Medulla oblongata (tissue), 1 donor: ENCODE measurements at regions not wholly inside any gene's neighbourhood (a gene's known extent, or its start where the extent isn't known, plus 50 kb on each side); places are given as distances from the start of the nearest gene placed in this dataset.

Experiments
- DNase-seq: peaks from one replicate; pipeline ENCODE4 v3.0.0-alpha.2; 2015; ENCODE audit errors: extremely low spot score

DNA sequence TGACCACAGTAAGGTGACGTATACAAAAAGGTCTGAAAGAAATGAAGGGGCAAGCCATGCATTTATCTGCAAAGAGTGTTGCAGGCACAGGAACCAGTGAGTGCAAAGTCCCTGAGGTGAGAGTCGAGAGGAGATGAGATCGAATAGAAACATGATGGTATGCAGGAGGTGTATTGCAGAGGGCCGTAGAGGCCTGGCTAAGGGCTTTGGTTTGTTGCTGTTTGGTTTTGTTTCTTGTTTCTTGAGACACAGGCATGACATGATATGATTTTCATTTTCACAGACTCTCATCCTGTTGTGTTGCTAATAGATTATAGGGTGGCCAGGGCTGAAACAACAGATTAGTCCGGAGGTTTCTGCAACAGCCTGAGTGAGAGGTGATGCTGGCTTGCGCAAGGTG, 80.4 kb downstream of the HSPH1 start:
- no peak for DNase-seq

DNA sequence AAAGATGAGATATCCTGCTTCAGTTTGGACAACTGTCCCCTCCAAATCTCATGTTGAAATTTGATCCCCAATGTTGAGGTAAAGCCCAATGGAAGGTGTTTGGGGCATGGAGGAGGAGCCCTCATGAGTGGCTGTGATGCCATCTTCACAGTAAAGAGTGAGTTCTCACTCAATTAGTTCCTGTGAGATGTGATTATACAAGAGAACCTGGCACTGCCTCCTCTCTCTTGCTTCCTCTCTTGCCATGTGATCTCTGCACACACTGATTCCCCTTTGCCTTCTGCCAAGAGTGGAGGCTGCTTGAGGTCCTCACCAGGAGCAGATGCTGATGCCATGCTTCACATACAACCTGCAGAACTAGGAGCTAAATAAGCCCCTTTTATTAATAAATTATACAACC, 86.9 kb downstream of the HSPH1 start:
- no peak for DNase-seq

DNA sequence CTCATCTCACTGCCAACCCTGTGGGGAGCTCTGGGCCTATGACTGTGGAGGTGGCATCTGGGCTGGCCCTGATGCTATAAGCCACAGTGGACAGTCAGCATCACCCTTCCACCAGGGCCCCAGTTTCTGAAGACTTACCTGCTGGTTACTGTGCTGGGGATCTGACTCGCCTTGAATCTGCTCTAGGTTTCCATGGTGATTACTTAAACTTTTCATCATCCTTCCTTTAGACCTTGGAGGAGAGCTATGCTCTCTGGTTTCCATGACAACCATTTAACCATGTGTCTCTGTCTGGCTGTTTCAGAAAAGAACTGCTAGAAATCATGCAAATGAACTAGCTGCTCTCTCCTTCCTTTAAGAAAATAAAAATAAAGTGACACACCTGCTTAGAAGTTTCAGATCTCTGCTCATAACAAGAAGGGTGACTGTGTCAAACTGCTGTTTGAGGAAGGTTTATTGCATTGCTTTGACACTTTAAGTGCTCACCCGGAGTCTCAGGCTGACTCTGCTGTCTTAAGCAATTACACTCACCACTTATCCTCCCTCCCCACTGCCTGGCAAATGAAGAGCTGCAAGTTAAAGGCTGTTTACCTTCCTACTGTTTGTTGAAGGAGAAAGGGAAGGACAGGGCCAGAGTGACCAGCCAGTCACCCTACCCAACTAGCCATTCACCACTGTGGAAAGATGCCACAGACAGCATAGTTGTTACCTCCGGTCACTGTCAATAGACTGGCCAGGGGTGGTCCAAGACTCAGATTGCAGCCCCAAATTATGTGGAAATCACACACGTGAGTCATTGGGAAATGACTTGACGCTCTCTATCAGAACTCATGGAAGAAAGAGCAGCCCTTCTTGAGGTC, 87.6 kb downstream of the HSPH1 start:
- no peak for DNase-seq

DNA sequence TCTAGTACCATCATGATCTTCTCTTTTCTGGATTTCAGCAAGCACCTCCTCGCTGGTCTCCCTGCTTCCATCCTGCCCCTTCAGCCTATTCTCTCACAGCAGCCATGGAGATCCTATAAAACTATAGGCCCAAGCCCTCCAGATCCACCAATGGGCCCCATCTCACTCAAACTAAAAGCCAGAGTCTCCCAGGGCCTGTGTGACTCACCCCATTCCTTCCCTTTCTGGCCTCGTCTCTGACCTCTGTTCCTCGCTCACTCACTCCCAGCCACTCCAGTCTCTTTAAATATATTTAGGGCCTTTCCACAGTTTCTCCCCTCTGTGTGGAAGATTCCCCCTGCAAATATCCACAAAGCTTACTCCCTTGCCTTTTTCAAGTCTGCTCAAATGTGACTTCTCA, 89.7 kb downstream of the HSPH1 start:
- no peak for DNase-seq

DNA sequence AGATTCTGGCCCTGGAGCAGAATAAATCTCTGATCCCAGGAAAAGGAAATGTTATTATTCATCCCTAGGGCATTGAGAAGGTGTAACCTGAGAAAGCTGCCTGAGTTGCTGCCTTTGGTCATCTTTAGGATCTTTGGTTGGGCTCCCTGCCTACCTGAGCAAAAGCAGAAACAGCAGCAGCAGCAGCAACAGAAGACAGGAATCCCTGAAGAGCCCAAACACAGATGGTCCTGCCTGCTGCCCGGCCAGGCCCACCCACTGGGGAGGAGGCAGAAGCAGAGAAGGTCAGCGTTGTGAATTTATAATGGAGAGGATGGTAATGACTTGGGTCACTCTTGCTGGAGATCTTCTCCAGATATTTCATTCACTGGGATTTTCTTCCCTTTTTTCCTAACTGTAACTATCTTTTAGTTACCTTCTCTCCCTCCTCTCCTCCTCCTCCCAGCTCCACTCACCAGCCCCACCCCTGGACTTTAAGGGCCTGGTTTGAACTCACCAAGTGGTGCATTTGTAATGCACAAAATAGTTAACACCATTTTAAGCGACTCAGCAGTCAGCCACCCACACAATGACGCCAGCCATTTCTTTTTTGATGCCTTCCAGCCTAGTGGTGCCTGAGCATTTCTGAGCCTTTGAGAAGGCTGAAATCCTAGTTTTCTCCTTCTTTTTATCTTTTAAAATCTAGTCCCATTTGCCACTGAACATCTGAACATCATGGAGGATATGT, 91.7 kb downstream of the HSPH1 start:
- DNase-seq = no peak

DNA sequence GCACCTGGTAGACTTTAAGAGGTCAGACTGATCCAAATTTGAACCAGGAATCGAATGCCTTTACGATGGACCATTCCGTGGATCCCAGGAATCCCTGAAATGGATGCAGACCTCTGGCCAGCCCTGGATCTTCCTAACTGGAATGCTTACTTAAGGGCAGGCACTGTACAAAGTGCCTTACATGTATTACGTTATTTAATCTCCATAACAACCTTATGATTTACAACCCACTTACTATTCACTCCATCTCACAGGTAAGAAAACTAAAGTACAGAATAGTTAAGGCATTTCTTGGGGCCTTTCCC, 93.6 kb downstream of the HSPH1 start:
- DNase-seq = no peak

DNA sequence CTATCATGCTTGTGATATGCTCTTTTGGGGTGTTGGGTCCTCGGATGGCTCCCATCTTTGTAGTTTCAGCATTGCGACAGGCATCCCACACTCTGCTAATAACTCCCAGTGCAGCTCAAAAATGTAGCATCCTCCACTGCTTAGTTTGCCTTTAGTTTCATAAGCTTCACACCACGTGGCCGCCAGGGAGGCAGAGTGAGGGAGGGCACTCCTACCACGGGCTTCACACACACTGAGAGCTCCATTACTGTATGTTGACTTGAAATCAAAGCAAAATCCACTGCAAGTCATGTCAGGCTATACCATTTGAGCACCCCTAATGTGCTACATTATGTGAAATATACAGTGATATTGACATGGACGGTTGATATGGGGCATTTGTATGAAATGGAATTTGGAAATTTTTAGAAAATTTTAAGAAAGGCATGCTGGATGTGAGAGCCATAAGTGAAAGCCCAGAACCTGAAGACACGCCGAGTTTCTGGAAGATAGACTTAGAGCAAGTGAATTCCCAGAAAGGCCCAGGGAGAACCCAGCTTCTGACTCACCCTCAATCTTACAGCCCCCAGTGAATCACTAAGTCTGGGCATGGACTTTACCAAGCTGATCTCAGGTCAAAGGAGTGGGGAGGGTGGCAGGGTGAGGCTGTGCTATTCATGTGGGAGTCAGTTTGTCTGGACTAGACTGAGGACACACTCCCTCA, 94.1 kb downstream of the HSPH1 start:
- no peak for DNase-seq

DNA sequence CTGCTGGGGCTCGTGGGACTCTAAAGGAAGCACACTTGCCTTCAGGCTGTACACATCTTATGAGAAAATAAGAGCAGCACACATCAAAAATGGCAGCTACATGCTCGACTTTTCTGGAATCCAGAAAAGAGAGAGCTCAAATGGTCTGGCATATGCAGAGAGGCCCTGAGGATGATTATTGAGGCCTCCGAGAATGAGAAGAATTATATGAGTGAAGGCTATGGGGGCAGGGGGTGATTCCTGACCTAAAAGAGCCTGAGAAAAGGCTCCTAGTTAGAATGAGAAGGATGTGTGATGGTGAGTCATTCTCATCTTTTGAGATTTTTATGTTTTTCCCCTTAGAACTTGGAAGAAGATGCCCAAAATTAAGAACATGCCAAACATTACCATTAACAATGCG, 97.1 kb downstream of the HSPH1 start:
- DNase-seq = no peak

DNA sequence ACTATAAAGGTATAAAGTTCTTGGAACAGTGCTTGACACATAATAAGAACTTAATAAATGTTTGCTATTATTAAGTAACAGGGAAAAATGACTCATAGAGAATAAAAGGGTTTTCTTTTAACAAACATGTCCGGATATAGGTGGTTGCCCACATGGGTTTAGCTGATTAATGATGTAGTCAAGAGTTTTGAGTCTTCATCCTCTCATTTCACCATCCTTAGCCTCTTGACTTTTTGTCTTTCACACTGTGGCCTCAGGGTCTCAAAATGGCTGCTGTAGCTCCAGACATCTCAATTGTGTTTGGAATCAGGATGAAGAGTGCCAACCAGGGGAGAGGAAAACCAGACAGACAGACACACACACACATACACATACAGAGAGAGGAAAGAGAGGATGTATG, 97.9 kb downstream of the HSPH1 start:
- DNase-seq = no peak

DNA sequence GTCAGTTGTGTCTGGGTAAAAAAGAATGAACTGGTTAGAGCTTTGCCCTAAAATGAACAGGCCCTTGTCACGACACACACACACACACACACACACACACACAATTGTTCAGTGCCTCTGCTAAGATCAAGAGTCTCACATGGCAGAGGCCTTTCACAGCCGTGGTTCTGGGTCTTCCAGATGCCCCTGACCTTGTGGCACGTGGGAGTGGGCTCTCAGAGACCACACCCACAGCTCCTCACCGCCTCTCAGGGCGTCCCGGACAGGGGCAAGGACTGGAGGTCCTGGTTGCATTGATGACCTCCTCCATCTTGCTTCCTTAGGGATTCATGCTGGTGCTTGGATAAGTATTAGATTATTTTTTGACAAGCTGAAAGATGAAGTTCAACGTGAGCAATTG, 101.0 kb downstream of the HSPH1 start:
- no peak for DNase-seq

DNA sequence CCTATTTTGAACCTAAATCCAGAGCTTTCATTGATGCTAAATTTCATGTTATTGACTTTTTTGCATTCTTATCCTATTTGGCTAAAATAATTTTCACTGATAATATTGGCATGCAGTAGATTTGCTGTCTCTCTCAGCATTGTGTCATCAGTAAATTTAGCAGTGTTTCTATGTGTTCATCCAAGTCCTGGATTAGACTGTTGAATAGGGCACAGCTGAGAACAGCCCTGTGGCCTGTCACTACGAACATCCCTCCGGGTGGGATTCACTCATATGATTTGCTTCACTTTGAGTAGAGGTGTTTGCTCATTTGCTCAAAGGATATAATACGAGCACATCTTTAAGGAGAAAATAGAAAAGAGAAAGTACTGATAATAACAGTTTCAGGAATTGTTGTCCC, 101.5 kb downstream of the HSPH1 start:
- no peak for DNase-seq

DNA sequence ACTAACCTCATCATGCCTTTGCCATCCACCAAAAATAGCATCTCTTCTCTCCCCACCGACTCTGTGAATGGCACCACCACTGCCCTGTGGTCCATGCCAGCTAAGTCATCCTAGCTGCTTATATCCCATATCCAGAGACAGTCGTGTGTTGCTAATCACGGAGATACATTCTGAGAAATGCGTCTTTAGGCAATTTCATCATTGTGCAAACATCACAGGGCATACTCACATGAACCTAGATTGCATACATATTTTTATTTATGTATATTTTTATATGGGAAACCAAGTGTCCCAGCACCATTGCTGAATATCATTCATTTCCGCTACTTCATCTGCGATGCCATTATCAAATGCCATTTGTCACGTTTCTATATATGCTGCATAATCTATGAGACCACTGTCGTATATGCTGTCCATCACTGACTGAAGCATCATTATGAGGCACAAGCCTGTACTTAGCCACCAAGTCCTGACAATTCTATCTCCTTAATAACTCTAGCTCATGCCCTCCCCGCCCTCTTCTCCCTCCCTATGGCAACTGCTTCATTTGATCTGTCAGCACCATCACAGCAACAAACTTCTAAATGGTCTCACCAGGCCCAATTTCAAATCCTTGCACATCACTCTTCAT, 104.2 kb downstream of the HSPH1 start:
- no peak for DNase-seq

DNA sequence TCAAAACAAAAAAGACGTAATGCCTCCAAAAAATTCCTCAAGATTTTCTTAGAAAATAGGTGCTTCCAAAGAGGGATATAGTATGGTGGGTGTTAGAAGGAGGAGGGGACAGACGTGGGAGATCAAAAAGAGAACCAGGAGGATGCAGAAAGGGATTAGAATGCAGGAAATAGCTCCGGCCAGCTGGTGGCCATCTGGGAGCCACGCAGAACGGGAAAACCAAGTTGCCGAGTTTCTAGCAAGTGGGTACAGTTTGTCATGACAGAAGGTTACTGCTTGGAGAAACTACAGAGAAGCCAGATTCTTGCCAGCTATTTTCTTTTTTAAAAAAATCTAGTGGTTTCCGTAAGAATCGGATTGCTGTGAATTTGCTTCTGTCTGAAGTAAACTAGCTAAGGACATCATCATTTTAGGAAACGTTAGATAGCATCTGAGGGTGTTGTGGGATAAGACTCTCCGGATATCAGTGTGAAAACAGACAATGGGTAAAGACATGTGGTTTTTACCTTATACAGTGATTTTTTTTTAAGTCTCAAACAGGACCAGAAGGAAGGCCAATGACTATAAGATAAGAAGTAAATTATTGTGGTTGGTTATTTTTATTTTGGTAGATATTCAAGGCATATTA, 104.9 kb downstream of the HSPH1 start:
- DNase-seq = no peak

DNA sequence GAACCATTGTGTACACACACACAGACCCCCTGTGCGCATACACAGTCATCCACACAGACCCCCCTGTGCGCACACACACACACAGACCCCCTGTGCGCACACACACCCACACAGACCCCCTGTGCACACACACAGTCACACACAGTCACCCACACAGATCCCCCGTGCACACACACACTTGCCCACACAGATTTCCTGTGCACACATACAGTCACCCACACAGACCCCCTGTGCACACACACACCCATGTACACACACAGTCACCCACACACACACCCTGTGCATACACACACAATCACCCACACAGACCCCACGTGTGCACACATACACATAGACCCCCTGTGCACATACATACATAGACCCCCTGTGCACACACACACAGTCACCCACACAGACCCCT, 106.1 kb downstream of the HSPH1 start:
- no peak for DNase-seq

DNA sequence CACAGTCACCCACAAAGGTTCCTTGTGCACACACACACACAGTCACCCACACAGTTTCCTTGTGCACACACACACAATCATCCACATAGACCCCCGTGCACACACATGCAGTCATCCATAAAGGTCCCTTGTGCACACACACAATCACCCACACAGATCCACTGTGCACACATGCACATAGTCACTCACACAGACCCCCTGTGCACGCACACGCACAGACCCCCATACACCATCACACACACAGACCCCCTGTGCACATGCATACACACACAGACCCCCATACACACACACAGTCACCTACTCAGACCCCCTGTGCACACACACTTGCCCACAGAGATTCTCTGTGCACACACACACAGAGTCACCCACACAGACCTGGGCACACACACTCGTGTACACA, 107.1 kb downstream of the HSPH1 start:
- DNase-seq = no peak

DNA sequence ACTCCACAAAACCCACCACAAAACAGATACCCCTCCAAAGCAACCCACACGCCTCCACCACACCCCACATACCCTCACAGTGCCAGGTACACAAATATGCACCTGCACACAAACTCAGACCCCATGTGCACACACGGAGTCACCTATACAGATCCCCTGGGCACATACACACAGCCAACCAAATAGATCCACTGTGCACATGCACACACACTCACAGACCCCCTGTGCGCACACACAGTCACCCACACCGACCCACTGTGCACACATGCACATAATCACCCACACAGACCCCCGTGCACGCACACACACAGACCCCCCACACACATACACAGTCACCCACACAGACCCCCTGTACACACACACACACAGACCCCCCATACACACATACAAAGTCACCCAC, 107.8 kb downstream of the HSPH1 start:
- no peak for DNase-seq

DNA sequence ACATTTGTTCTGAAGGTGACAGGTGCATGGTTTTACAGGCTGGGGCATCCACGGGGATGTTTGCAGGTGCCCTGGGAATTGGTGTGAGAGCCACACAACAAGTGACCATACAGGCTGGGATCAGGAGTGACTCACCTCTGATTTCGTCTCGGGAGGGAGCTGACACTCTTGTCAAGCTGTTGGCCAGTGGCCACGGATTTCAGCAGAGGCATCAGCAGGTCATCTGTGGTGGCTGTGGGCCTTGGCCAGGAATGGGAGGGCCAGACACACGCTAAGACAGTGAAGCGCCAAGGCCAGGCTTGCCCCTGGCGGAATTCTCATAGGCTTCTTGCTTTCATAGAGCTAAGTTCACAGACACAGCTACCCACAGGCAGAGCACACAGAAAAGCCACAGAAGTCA, 108.6 kb downstream of the HSPH1 start:
- DNase-seq = no peak

DNA sequence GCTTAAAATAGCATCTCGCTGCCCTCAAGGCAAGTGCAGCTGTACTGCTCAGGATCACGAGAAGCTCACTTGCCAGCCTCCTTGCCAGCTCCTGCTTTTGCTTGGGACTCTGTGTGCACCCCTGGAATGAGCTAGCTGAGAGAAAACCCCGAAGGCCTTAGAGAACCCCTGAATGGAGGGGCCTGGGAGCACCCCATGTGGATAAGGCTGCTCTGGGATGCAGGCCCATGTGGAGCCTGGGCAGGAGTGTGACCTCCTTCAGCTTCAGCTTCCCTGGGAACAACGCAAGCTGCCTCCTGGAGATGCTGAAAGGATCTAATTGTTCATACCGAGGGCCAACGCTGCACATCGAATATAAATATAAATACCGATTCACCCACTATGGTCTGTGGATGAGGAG, 109.2 kb downstream of the HSPH1 start:
- DNase-seq = no peak

DNA sequence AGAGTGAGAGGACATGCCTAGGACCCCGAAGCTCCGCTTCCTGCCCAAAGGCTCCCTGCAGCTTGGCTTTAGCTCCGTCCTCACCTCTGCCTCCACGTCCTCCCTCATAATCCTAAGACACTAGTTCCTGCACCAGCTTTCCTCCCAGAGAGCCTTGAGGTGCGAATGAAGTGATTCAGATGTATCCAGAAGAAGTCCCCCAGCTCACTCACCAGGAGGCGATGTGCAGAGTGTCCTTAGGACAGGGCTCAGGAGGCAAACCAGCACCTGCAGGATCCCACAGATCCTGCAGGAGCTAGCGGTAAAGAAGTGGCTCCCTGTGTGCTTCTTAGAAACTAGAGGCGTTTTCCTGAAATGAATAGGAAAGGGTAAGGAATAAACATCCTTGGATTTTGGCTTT, 109.7 kb downstream of the HSPH1 start:
- DNase-seq = no peak

DNA sequence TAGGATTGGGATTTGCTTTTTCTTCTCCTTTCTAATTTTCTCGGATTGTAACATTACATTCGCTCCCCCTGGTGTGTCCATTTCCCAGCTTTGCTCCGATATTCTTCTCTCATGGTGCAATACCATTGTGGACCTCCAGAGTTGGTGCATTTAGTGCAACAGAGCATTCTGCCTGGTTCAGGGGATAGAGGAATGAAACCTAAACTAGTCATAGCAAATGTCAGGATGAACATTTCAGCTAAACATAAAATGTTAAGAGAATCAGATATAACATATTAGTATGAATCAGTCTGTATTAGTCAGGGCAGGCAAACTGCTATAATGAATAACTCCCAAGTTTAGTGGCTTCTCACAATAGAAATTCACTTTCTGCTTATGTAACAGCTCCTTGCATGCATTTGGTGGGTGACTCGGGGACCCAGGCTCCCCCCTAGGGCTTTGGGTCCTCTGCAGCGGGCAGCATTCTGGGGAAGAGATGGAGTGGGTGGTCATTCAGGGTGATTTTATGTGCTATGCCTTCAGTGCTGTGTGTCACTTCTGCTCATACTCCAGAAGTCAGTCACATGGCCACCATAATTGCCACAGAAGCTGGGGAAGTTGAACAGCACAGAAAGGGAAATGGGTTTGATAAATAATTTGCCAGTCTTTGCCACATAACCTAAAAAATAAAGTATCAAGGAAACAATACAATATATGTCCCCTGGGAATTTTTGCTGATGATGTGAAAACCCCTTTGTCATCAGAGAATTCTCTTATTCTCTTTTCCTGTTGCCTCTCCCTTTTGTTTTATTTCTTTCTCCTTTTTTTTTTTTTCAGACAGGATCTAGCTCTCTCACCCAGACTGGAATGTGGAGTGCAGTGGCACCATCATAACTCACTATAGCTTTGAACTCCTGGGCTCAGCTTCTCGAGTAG, 111.0 kb downstream of the HSPH1 start:
- DNase-seq = peak; percentile 27

DNA sequence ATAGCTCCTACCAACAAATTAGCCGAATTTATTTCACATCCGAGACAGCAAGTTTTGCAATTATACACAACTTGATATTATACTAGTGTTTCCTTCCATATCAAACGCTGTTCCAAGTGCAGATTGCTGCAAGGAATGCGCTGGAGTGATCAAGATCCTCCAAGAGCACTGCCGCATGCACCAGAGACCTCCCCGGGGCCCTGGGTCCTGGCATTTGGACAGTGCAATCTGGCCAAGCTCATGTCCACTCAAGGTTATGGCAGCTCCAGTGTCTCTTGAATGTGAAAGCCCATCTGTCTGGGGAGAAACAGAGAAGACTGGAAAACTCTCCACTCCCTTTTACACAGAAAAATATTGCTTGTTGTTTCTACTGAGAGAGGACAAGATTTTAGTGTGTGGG, 111.9 kb downstream of the HSPH1 start:
- DNase-seq = no peak
